Activated T-helper 2 cell treated with anti-CD3 and anti-CD28 coated beads, Interferon-gamma antibody, Interleukin-2, Interleukin-4, amounts not matched to agents 10 μg/mL and 5 μg/mL and 100 μg/mL, durations not matched to agents 14 hours and 24 hours and 36 hours (primary cell): ENCODE measurements at regions not wholly inside any gene's neighbourhood (a gene's known extent, or its start where the extent isn't known, plus 50 kb on each side); places are given as distances from the start of the nearest gene placed in this dataset.

ENCODE experiments used
- DNase-seq: peaks from one replicate; pipeline ENCODE4 v3.0.0; 2021; ENCODE audit warnings: low spot score
- H3K27ac Mint-ChIP-seq: one replicate; pipeline ENCODE4 v1.8.0; 2021; ENCODE audit warnings: mixed read lengths
- H3K27me3 Mint-ChIP-seq: one replicate; pipeline ENCODE4 v1.8.0; 2021; ENCODE audit warnings: low read depth, mixed read lengths
- H3K36me3 Mint-ChIP-seq: one replicate; pipeline ENCODE4 v1.8.0; 2021; ENCODE audit warnings: low read depth, mixed read lengths
- H3K4me1 Mint-ChIP-seq: one replicate; pipeline ENCODE4 v1.8.0; 2021; ENCODE audit warnings: low read depth, mixed read lengths
- H3K4me3 Mint-ChIP-seq: one replicate; pipeline ENCODE4 v1.8.0; 2021; ENCODE audit warnings: low read depth, mild to moderate bottlenecking, moderate library complexity, mixed read lengths
- H3K9me3 Mint-ChIP-seq: one replicate; pipeline ENCODE4 v1.8.0; 2021; ENCODE audit warnings: mixed read lengths
- intact Hi-C: fragments of 100-400 bp; cut with micrococcal nuclease; formaldehyde crosslinking; loops from one replicate; pipeline ENCODE4 v1.15.1; 2023

- no peaks in the 10 kb centered on the region for H3K4me1 Mint-ChIP-seq
- intact Hi-C loops = no loop called here
Observed at GRCh38 chr4:31356839-31357238, 636.7 kb downstream of the PCDH7 start.

GRCh38 chr4:31360786-31361185, 640.6 kb downstream of the PCDH7 start:
- intact Hi-C loops = no loop called here
- no peak overlapping the region for H3K27ac Mint-ChIP-seq
- no peaks in the 10 kb centered on the region for H3K36me3 Mint-ChIP-seq

More at GRCh38 chr4:31356839-31357238, 636.7 kb downstream of the PCDH7 start:
- no peak overlapping the region for H3K27ac Mint-ChIP-seq
- no peaks in the 10 kb centered on the region for H3K36me3 Mint-ChIP-seq
- no peak for DNase-seq
- no peak overlapping the region for H3K4me3 Mint-ChIP-seq
- H3K9me3 Mint-ChIP-seq = peaks cover 15% of the 10 kb centered on the region
- H3K27me3 Mint-ChIP-seq = no peaks in the 10 kb centered on the region

GRCh38 chr4:31362756-31363155, 642.6 kb downstream of the PCDH7 start:
- Mint-ChIP-seq H3K36me3 (no peaks in the 10 kb centered on the region), H3K4me3 (no peak overlapping the region), H3K27me3 (no peaks in the 10 kb centered on the region), H3K27ac (no peak overlapping the region), H3K9me3 (peaks cover 17% of the 10 kb centered on the region), H3K4me1 (no peaks in the 10 kb centered on the region)
- intact Hi-C loops = no loop called here
- DNase-seq = no peak

More at GRCh38 chr4:31360786-31361185, 640.6 kb downstream of the PCDH7 start:
- Mint-ChIP-seq H3K4me3 (no peak overlapping the region), H3K27me3 (no peaks in the 10 kb centered on the region), H3K9me3 (peaks cover 20% of the 10 kb centered on the region), H3K4me1 (no peaks in the 10 kb centered on the region)
- no peak for DNase-seq

- intact Hi-C loops = no loop called here
- Mint-ChIP-seq H3K27ac (no peak overlapping the region), H3K9me3 (peaks cover 14% of the 10 kb centered on the region), H3K27me3 (no peaks in the 10 kb centered on the region), H3K4me1 (no peaks in the 10 kb centered on the region), H3K4me3 (no peak overlapping the region), H3K36me3 (no peaks in the 10 kb centered on the region)
- DNase-seq = no peak
Observed at GRCh38 chr4:31365006-31365690, 645.0 kb downstream of the PCDH7 start.

GRCh38 chr4:31366041-31366440, 645.9 kb downstream of the PCDH7 start:
- Mint-ChIP-seq H3K9me3 (peaks cover 13% of the 10 kb centered on the region), H3K4me1 (no peaks in the 10 kb centered on the region), H3K36me3 (no peaks in the 10 kb centered on the region), H3K27me3 (no peaks in the 10 kb centered on the region), H3K4me3 (no peak overlapping the region), H3K27ac (no peak overlapping the region)
- intact Hi-C loops = no loop called here
- no peak for DNase-seq

- no peaks in the 10 kb centered on the region for H3K4me1 Mint-ChIP-seq
- peaks cover 2% of the 10 kb centered on the region for H3K9me3 Mint-ChIP-seq
- H3K27me3 Mint-ChIP-seq = no peaks in the 10 kb centered on the region
- H3K36me3 Mint-ChIP-seq = no peaks in the 10 kb centered on the region
- no peak for DNase-seq
- H3K27ac Mint-ChIP-seq = no peak overlapping the region
- H3K4me3 Mint-ChIP-seq = no peak overlapping the region
- intact Hi-C loops = no loop called here
Observed at GRCh38 chr4:31370866-31371465, 650.8 kb downstream of the PCDH7 start.

GRCh38 chr4:31374256-31374960, 654.2 kb downstream of the PCDH7 start:
- Mint-ChIP-seq H3K27ac (no peak overlapping the region), H3K9me3 (peaks cover 8% of the 10 kb centered on the region)
- intact Hi-C loops = no loop called here

GRCh38 chr4:31375936-31376335, 655.8 kb downstream of the PCDH7 start:
- no peaks in the 10 kb centered on the region for H3K4me1 Mint-ChIP-seq

More at GRCh38 chr4:31374256-31374960, 654.2 kb downstream of the PCDH7 start:
- no peak overlapping the region for H3K4me3 Mint-ChIP-seq
- no peaks in the 10 kb centered on the region for H3K36me3 Mint-ChIP-seq
- H3K27me3 Mint-ChIP-seq = no peaks in the 10 kb centered on the region
- no peak for DNase-seq
- H3K4me1 Mint-ChIP-seq = no peaks in the 10 kb centered on the region

GRCh38 chr4:31379364-31379763, 659.2 kb downstream of the PCDH7 start:
- intact Hi-C loops = no loop called here
- no peak overlapping the region for H3K4me3 Mint-ChIP-seq
- peaks cover 15% of the 10 kb centered on the region for H3K9me3 Mint-ChIP-seq
- H3K27me3 Mint-ChIP-seq = no peaks in the 10 kb centered on the region
- no peak for DNase-seq
- no peaks in the 10 kb centered on the region for H3K36me3 Mint-ChIP-seq
- no peak overlapping the region for H3K27ac Mint-ChIP-seq
- H3K4me1 Mint-ChIP-seq = no peaks in the 10 kb centered on the region

More at GRCh38 chr4:31375936-31376335, 655.8 kb downstream of the PCDH7 start:
- no peaks in the 10 kb centered on the region for H3K27me3 Mint-ChIP-seq
- no peak overlapping the region for H3K27ac Mint-ChIP-seq
- H3K4me3 Mint-ChIP-seq = no peak overlapping the region
- peaks cover 15% of the 10 kb centered on the region for H3K9me3 Mint-ChIP-seq
- H3K36me3 Mint-ChIP-seq = no peaks in the 10 kb centered on the region
- no peak for DNase-seq
- intact Hi-C loops = no loop called here

GRCh38 chr4:31383767-31384166, 663.6 kb downstream of the PCDH7 start:
- H3K4me3 Mint-ChIP-seq = no peak overlapping the region
- DNase-seq = no peak
- H3K27me3 Mint-ChIP-seq = no peaks in the 10 kb centered on the region
- peaks cover 12% of the 10 kb centered on the region for H3K9me3 Mint-ChIP-seq
- H3K4me1 Mint-ChIP-seq = no peaks in the 10 kb centered on the region
- H3K36me3 Mint-ChIP-seq = no peaks in the 10 kb centered on the region
- H3K27ac Mint-ChIP-seq = no peak overlapping the region
- intact Hi-C loops = no loop called here

- Mint-ChIP-seq H3K27ac (no peak overlapping the region), H3K9me3 (peaks cover 24% of the 10 kb centered on the region), H3K4me3 (no peak overlapping the region), H3K36me3 (no peaks in the 10 kb centered on the region), H3K4me1 (no peaks in the 10 kb centered on the region), H3K27me3 (no peaks in the 10 kb centered on the region)
- no peak for DNase-seq
- intact Hi-C loops = no loop called here
Observed at GRCh38 chr4:31390849-31391248, 670.7 kb downstream of the PCDH7 start.

GRCh38 chr4:31391976-31392375, 671.8 kb downstream of the PCDH7 start:
- intact Hi-C loops = no loop called here
- H3K9me3 Mint-ChIP-seq = peaks cover 25% of the 10 kb centered on the region

GRCh38 chr4:31392923-31393322, 672.8 kb downstream of the PCDH7 start:
- Mint-ChIP-seq H3K27me3 (no peaks in the 10 kb centered on the region), H3K27ac (no peak overlapping the region), H3K4me3 (no peak overlapping the region), H3K4me1 (no peaks in the 10 kb centered on the region), H3K9me3 (peaks cover 28% of the 10 kb centered on the region), H3K36me3 (no peaks in the 10 kb centered on the region)
- intact Hi-C loops = no loop called here
- no peak for DNase-seq

More at GRCh38 chr4:31391976-31392375, 671.8 kb downstream of the PCDH7 start:
- Mint-ChIP-seq H3K27ac (no peak overlapping the region), H3K27me3 (no peaks in the 10 kb centered on the region), H3K4me3 (no peak overlapping the region), H3K4me1 (no peaks in the 10 kb centered on the region), H3K36me3 (no peaks in the 10 kb centered on the region)
- DNase-seq = no peak
